ENCODE measurements at regions not wholly inside any gene's neighbourhood (a gene's known extent, or its start where the extent isn't known, plus 50 kb on each side); places are given as distances from the start of the nearest gene placed in this dataset.
A peak's percentile ranks its signal among the peaks of the same experiment; 100 is the strongest.

DNA sequence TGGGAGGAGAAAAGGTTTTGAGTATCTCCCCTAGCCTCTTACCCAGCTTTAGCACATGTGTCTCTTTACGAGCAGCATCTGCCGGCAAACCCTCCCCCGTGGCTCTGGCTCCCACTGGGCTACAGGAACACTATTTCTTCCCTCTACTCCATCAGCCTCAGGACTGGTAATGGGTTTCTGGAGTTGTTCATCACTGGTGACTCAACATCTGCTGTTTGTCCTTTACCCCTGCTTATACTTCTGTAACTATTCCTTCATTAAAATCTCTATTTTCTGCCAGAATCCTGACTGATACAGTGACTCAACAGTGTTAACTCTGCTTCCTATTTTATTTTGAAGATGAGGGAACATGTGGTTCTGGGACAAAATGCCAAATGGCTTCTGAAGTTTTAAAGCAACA is 437.3 kb upstream of the HTR2A start:
- no peak for DNase-seq (ENCODE audit: low read depth, low spot score)
- no peaks in the 10 kb centered on the region for H3K4me1 ChIP-seq (ENCODE audit: insufficient read depth, insufficient read length)
- H3K27me3 ChIP-seq (ENCODE audit: insufficient read depth, insufficient read length) = no peaks in the 10 kb centered on the region
- H3K4me3 ChIP-seq (ENCODE audit: insufficient read length, low read depth) = no peak overlapping the region
- H3K9me3 ChIP-seq (ENCODE audit: insufficient read depth, low read length) = no peaks in the 10 kb centered on the region
- H3K9ac ChIP-seq (ENCODE audit: insufficient read length, low read depth) = no peak overlapping the region
- TF ChIP-seq ZNF274 (IDR thresholded peaks at IDR 0.05; ENCODE audit: low read depth, low read length) = no peak
- TF ChIP-seq YY1 (IDR thresholded peaks at IDR 0.05; ENCODE audit: insufficient read depth, insufficient read length) = no peak
- no peak for TF ChIP-seq SUZ12 (IDR thresholded peaks at IDR 0.05; ENCODE audit: extremely low read depth, insufficient read depth, insufficient read length)
- H3K36me3 ChIP-seq (ENCODE audit: insufficient read depth, insufficient read length, low read length) = no peaks in the 10 kb centered on the region

DNA sequence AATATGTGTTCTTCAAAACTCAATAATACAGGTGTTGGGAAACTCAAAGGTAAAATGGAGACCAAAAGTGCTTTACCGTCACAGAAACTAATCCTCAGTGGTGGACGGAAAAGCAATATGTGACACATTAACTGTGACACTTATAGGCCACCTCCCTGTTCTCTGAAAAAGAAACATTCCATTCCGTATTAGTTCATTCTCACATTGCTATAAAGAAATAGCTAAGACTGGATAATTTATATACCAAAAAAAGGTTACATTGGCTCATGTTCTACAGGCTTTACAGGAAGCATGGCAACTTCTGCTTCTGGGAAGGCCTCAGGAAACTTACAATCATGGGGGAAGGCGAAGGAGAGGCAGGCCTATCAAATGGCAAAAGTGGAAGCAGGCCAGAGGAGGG is 435.3 kb upstream of the HTR2A start:
- H3K4me3 ChIP-seq (ENCODE audit: insufficient read length, low read depth) = no peak overlapping the region
- H3K4me1 ChIP-seq (ENCODE audit: insufficient read depth, insufficient read length) = no peaks in the 10 kb centered on the region
- no peaks in the 10 kb centered on the region for H3K36me3 ChIP-seq (ENCODE audit: insufficient read depth, insufficient read length, low read length)
- no peak overlapping the region for H3K9ac ChIP-seq (ENCODE audit: insufficient read length, low read depth)
- H3K9me3 ChIP-seq (ENCODE audit: insufficient read depth, low read length) = no peaks in the 10 kb centered on the region
- TF ChIP-seq ZNF274 (IDR thresholded peaks at IDR 0.05; ENCODE audit: low read depth, low read length) = no peak
- TF ChIP-seq YY1 (IDR thresholded peaks at IDR 0.05; ENCODE audit: insufficient read depth, insufficient read length) = no peak
- TF ChIP-seq SUZ12 (IDR thresholded peaks at IDR 0.05; ENCODE audit: extremely low read depth, insufficient read depth, insufficient read length) = no peak
- no peak for DNase-seq (ENCODE audit: low read depth, low spot score)
- H3K27me3 ChIP-seq (ENCODE audit: insufficient read depth, insufficient read length) = no peaks in the 10 kb centered on the region

DNA sequence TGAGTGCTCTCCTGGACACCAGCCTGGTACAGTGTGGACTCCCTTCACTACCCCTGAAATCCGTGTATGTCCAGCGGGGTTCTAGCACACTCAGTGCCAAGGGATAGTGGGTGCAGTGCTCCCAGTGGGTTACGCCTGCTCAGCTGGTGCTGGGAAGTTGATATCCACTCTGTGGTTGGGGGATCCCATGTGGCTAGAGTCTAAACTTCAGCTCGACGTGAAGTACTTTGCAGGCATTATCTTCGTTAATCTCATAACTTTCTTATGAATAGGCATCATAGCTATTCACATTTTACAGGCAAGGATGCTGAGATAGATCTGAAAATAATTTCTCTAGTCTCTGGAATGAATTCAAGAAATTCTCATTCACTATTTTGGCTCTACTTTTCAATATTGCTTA is 433.2 kb upstream of the HTR2A start:
- TF ChIP-seq ZNF274 (IDR thresholded peaks at IDR 0.05; ENCODE audit: low read depth, low read length) (no peak), SUZ12 (IDR thresholded peaks at IDR 0.05; ENCODE audit: extremely low read depth, insufficient read depth, insufficient read length) (no peak), YY1 (IDR thresholded peaks at IDR 0.05; ENCODE audit: insufficient read depth, insufficient read length) (no peak)
- Histone ChIP-seq H3K27me3 (ENCODE audit: insufficient read depth, insufficient read length) (no peaks in the 10 kb centered on the region), H3K9ac (ENCODE audit: insufficient read length, low read depth) (no peak overlapping the region), H3K36me3 (ENCODE audit: insufficient read depth, insufficient read length, low read length) (no peaks in the 10 kb centered on the region), H3K4me3 (ENCODE audit: insufficient read length, low read depth) (no peak overlapping the region), H3K9me3 (ENCODE audit: insufficient read depth, low read length) (no peaks in the 10 kb centered on the region), H3K4me1 (ENCODE audit: insufficient read depth, insufficient read length) (no peaks in the 10 kb centered on the region)
- DNase-seq (ENCODE audit: low read depth, low spot score) = no peak

DNA sequence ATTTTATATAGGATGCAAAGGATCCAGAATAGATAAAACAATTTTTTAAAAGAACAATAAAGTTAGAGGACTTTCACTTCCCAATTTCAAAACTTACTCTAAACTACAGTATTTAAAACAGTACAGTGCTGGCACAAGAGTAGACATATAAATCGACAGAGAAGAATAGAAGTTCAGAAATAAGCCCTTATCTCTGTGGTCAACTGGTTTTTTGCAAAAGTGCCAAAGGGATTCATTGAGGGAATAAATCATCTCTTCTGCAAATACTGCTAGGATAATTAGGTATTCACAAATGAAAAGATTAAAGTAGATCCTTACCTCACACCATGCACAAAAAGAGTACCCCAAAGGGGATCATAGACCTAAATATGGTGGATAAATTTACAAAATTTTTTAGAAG is 431.0 kb upstream of the HTR2A start:
- Histone ChIP-seq H3K9me3 (ENCODE audit: insufficient read depth, low read length) (no peaks in the 10 kb centered on the region), H3K9ac (ENCODE audit: insufficient read length, low read depth) (no peak overlapping the region), H3K4me1 (ENCODE audit: insufficient read depth, insufficient read length) (no peaks in the 10 kb centered on the region), H3K4me3 (ENCODE audit: insufficient read length, low read depth) (no peak overlapping the region), H3K27me3 (ENCODE audit: insufficient read depth, insufficient read length) (no peaks in the 10 kb centered on the region), H3K36me3 (ENCODE audit: insufficient read depth, insufficient read length, low read length) (no peaks in the 10 kb centered on the region)
- DNase-seq (ENCODE audit: low read depth, low spot score) = no peak
- TF ChIP-seq YY1 (IDR thresholded peaks at IDR 0.05; ENCODE audit: insufficient read depth, insufficient read length) (no peak), ZNF274 (IDR thresholded peaks at IDR 0.05; ENCODE audit: low read depth, low read length) (no peak), SUZ12 (IDR thresholded peaks at IDR 0.05; ENCODE audit: extremely low read depth, insufficient read depth, insufficient read length) (no peak)

DNA sequence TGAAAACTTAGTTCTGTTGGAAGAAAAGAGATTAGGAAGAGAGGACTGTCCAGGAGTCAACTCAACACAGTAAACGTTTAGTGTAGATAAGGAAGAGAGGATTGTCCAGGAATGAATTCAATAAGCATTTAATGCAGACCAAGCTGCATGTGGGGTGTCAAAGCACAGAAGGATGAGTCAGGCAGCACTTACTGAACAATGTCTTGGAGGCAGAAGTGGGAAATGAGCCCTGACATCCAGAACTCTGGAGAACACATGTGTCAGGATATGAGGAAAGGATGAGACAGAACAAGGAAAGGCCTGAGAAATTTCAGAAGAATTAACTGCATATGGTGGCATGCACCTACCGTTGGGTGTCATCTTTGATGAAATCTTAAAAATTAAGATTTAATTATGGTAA is 429.2 kb upstream of the HTR2A start:
- H3K9me3 ChIP-seq (ENCODE audit: insufficient read depth, low read length) = no peaks in the 10 kb centered on the region
- H3K36me3 ChIP-seq (ENCODE audit: insufficient read depth, insufficient read length, low read length) = no peaks in the 10 kb centered on the region
- DNase-seq (ENCODE audit: low read depth, low spot score) = no peak
- no peak overlapping the region for H3K9ac ChIP-seq (ENCODE audit: insufficient read length, low read depth)
- no peak overlapping the region for H3K4me3 ChIP-seq (ENCODE audit: insufficient read length, low read depth)
- no peaks in the 10 kb centered on the region for H3K27me3 ChIP-seq (ENCODE audit: insufficient read depth, insufficient read length)
- H3K4me1 ChIP-seq (ENCODE audit: insufficient read depth, insufficient read length) = no peaks in the 10 kb centered on the region
- no peak for TF ChIP-seq YY1 (IDR thresholded peaks at IDR 0.05; ENCODE audit: insufficient read depth, insufficient read length)
- no peak for TF ChIP-seq ZNF274 (IDR thresholded peaks at IDR 0.05; ENCODE audit: low read depth, low read length)
- TF ChIP-seq SUZ12 (IDR thresholded peaks at IDR 0.05; ENCODE audit: extremely low read depth, insufficient read depth, insufficient read length) = no peak

DNA sequence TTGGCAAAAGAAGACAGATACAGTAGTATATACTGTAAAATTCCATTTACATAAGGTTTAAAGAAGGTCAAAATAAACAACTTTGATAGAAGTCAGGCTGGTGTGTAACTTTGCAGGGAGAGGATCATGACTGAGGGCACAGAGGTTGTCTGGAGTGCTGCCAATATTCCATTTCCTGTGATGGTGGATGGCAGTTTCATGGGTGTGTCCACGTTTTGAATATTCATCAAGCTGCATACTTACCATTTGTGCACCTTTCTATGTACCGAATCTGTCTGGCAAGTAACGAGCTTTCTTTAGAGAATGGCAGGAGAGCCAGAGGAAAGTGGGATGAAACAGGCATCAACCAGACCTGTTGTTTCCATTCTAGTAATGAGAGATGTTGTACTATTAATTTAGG is 420.5 kb upstream of the HTR2A start:
- Histone ChIP-seq H3K36me3 (ENCODE audit: insufficient read depth, insufficient read length, low read length) (no peaks in the 10 kb centered on the region), H3K9ac (ENCODE audit: insufficient read length, low read depth) (no peak overlapping the region), H3K27me3 (ENCODE audit: insufficient read depth, insufficient read length) (no peaks in the 10 kb centered on the region), H3K9me3 (ENCODE audit: insufficient read depth, low read length) (0 out of 2 replicates have a peak, but pooled peaks cover 3% of the 10 kb centered on the region), H3K4me1 (ENCODE audit: insufficient read depth, insufficient read length) (no peaks in the 10 kb centered on the region), H3K4me3 (ENCODE audit: insufficient read length, low read depth) (no peak overlapping the region)
- TF ChIP-seq ZNF274 (IDR thresholded peaks at IDR 0.05; ENCODE audit: low read depth, low read length) (no peak), YY1 (IDR thresholded peaks at IDR 0.05; ENCODE audit: insufficient read depth, insufficient read length) (no peak), SUZ12 (IDR thresholded peaks at IDR 0.05; ENCODE audit: extremely low read depth, insufficient read depth, insufficient read length) (no peak)
- DNase-seq (ENCODE audit: low read depth, low spot score) = no peak

DNA sequence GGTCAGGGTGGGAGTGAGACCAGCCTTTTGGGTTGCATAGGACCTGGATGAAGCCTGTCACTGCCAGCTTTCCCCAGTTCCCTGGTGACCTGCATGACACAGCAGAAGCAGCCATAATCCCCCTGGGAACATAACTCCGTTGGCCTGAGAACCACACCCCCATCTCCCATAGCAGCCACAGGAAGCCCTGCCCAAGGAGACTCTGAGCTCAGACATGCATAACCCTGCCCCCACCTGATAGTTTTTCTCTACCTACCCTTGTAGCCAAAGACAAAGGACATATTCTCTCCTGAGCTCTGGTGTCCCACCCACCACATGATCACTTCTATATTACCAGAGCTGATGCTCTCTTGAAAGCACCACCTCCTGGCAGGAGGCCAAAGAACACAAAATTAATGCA is 413.5 kb upstream of the HTR2A start:
- H3K27me3 ChIP-seq (ENCODE audit: insufficient read depth, insufficient read length) = no peaks in the 10 kb centered on the region
- H3K9ac ChIP-seq (ENCODE audit: insufficient read length, low read depth) = no peak overlapping the region
- no peak overlapping the region for H3K4me3 ChIP-seq (ENCODE audit: insufficient read length, low read depth)
- no peaks in the 10 kb centered on the region for H3K4me1 ChIP-seq (ENCODE audit: insufficient read depth, insufficient read length)
- TF ChIP-seq SUZ12 (IDR thresholded peaks at IDR 0.05; ENCODE audit: extremely low read depth, insufficient read depth, insufficient read length) (no peak), YY1 (IDR thresholded peaks at IDR 0.05; ENCODE audit: insufficient read depth, insufficient read length) (no peak), ZNF274 (IDR thresholded peaks at IDR 0.05; ENCODE audit: low read depth, low read length) (no peak)
- H3K36me3 ChIP-seq (ENCODE audit: insufficient read depth, insufficient read length, low read length) = no peaks in the 10 kb centered on the region
- DNase-seq (ENCODE audit: low read depth, low spot score) = peak; percentile 27
- H3K9me3 ChIP-seq (ENCODE audit: insufficient read depth, low read length) = no peaks in the 10 kb centered on the region

DNA sequence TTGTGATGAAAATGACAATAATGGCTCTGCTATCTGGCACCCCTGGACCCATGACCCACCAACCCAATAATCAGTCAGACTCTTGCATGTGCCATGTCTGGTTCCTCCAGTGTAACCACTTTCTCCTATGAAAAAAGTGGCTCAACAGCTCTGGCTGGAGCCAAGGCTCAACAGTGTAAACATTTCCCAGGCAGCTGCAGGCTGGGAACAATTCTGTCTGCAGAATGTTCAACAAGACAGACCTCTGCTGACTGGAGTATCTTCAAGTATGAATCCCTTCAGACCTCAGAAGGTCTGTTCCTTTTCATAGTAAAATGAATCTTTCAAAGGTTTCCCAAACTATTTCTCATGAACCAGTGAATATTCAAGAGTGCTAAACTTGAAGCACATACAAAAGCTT is 410.1 kb upstream of the HTR2A start:
- Histone ChIP-seq H3K9me3 (ENCODE audit: insufficient read depth, low read length) (no peaks in the 10 kb centered on the region), H3K27me3 (ENCODE audit: insufficient read depth, insufficient read length) (no peaks in the 10 kb centered on the region), H3K4me3 (ENCODE audit: insufficient read length, low read depth) (no peak overlapping the region), H3K9ac (ENCODE audit: insufficient read length, low read depth) (no peak overlapping the region), H3K36me3 (ENCODE audit: insufficient read depth, insufficient read length, low read length) (no peaks in the 10 kb centered on the region), H3K4me1 (ENCODE audit: insufficient read depth, insufficient read length) (no peaks in the 10 kb centered on the region)
- TF ChIP-seq SUZ12 (IDR thresholded peaks at IDR 0.05; ENCODE audit: extremely low read depth, insufficient read depth, insufficient read length) = no peak
- TF ChIP-seq ZNF274 (IDR thresholded peaks at IDR 0.05; ENCODE audit: low read depth, low read length) = no peak
- no peak for TF ChIP-seq YY1 (IDR thresholded peaks at IDR 0.05; ENCODE audit: insufficient read depth, insufficient read length)
- no peak for DNase-seq (ENCODE audit: low read depth, low spot score)
